Endodermal cell (in vitro differentiated cells): ENCODE measurements at regions not wholly inside any gene's neighbourhood (a gene's known extent, or its start where the extent isn't known, plus 50 kb on each side); places are given as distances from the start of the nearest gene placed in this dataset.

Experiments used
- DNase-seq: peaks from one replicate; pipeline ENCODE4 v3.0.0-alpha.2; 2017
- H3K27ac ChIP-seq: 2 replicates; pipeline ENCODE4 v1.5.1; 2013; ENCODE audit warnings: mild to moderate bottlenecking, low read depth, low read length, moderate library complexity
- H3K27me3 ChIP-seq: 2 replicates; pipeline ENCODE4 v1.6.1; 2013; ENCODE audit warnings: mild to moderate bottlenecking, low read length, moderate library complexity; ENCODE audit not compliant: insufficient read depth, control insufficient read depth, poor library complexity, severe bottlenecking
- H3K36me3 ChIP-seq: 2 replicates; pipeline ENCODE4 v1.7.0; 2013; ENCODE audit warnings: mild to moderate bottlenecking, low read length, moderate library complexity; ENCODE audit not compliant: control insufficient read depth, insufficient read depth
- H3K4me1 ChIP-seq: one replicate; pipeline ENCODE4 v1.7.0; 2013; ENCODE audit warnings: low read length; ENCODE audit not compliant: control insufficient read depth, insufficient read depth
- H3K4me3 ChIP-seq: 2 replicates; pipeline ENCODE4 v1.5.1; 2013; ENCODE audit warnings: mild to moderate bottlenecking, low read length, moderate library complexity
- H3K9ac ChIP-seq: 2 replicates; pipeline ENCODE4 v1.6.1; 2013; ENCODE audit warnings: mild to moderate bottlenecking, low read length, moderate library complexity; ENCODE audit not compliant: poor library complexity, severe bottlenecking; ENCODE audit errors: extremely low read depth
- H3K9me3 ChIP-seq: 2 replicates; pipeline ENCODE4 v1.6.1; 2013; ENCODE audit warnings: mild to moderate bottlenecking, low read length, moderate library complexity; ENCODE audit not compliant: control insufficient read depth
- H3K27ac Mint-ChIP-seq: 2 replicates; pipeline ENCODE4 v1.8.0; 2020; ENCODE audit warnings: mixed read lengths
- H3K27me3 Mint-ChIP-seq: 2 replicates; pipeline ENCODE4 v1.8.0; 2021; ENCODE audit warnings: mild to moderate bottlenecking, mixed read lengths; ENCODE audit not compliant: insufficient read depth
- H3K36me3 Mint-ChIP-seq: 2 replicates; pipeline ENCODE4 v1.8.0; 2020; ENCODE audit warnings: low read depth, mixed read lengths
- H3K4me1 Mint-ChIP-seq: 2 replicates; pipeline ENCODE4 v1.8.0; 2020; ENCODE audit warnings: mixed read lengths
- H3K4me3 Mint-ChIP-seq: 2 replicates; pipeline ENCODE4 v1.8.0; 2020; ENCODE audit warnings: mild to moderate bottlenecking, moderate library complexity, mixed read lengths
- H3K9me3 Mint-ChIP-seq: 2 replicates; pipeline ENCODE4 v1.8.0; 2020; ENCODE audit warnings: mild to moderate bottlenecking, mixed read lengths
- whole genome bisulfite sequencing, 2 experiments: methylation state at CpG; one replicate each; pipeline versions ENCODE4 v1.1.5 to v1.1.7; 2013; ENCODE audit warnings: missing lambda C conversion rate in 2 of 2, mixed read lengths in 1 of 2; ENCODE audit not compliant: insufficient coverage in 1 of 2, insufficient read length in 1 of 2; 5-methylcytosine and 5-hydroxymethylcytosine counted together
- TF ChIP-seq, protein P1 (sequence below): fragments of 200-600 bp; sonication (generic); conservative IDR thresholded peaks from 2 replicates; pipeline ENCODE4 v1.5.0; 2021; ENCODE audit warnings: antibody characterized with exemption, mild to moderate bottlenecking

DNA sequence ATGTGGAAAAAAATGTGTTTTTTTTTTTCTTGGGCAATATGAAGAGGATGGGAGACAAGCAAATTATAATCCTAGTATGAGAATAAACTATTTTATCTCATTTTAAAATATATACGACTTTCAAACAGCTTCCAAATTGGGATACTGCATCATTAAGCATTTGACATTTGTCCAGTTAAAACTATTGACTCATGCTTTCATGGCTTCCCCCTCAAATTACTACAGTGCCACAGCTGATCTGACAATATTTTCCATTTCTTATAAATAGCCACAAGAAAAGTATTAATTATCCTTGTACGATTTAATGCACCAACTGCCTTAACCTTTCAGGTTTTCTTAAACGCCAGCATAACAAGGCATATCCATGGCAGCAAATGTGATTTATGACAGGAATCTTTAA is 1134.8 kb upstream of the ZEB2 start:
- Mint-ChIP-seq H3K4me3 (no peak overlapping the region), H3K36me3 (no peaks in the 10 kb centered on the region), H3K27ac (no peak overlapping the region), H3K4me1 (no peaks in the 10 kb centered on the region), H3K27me3 (no peaks in the 10 kb centered on the region), H3K9me3 (no peaks in the 10 kb centered on the region)
- Histone ChIP-seq H3K4me1 (no peaks in the 10 kb centered on the region), H3K27ac (no peak overlapping the region), H3K9me3 (no peaks in the 10 kb centered on the region), H3K36me3 (no peaks in the 10 kb centered on the region), H3K4me3 (no peak overlapping the region), H3K27me3 (no peaks in the 10 kb centered on the region), H3K9ac (no peak overlapping the region)
- TF ChIP-seq, protein P1, sequence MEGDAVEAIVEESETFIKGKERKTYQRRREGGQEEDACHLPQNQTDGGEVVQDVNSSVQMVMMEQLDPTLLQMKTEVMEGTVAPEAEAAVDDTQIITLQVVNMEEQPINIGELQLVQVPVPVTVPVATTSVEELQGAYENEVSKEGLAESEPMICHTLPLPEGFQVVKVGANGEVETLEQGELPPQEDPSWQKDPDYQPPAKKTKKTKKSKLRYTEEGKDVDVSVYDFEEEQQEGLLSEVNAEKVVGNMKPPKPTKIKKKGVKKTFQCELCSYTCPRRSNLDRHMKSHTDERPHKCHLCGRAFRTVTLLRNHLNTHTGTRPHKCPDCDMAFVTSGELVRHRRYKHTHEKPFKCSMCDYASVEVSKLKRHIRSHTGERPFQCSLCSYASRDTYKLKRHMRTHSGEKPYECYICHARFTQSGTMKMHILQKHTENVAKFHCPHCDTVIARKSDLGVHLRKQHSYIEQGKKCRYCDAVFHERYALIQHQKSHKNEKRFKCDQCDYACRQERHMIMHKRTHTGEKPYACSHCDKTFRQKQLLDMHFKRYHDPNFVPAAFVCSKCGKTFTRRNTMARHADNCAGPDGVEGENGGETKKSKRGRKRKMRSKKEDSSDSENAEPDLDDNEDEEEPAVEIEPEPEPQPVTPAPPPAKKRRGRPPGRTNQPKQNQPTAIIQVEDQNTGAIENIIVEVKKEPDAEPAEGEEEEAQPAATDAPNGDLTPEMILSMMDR = no peak
- 87 to 91% methylated on average over 3 of the region's 3 CpGs for WGBS, 2 experiments
- no peak for DNase-seq

DNA sequence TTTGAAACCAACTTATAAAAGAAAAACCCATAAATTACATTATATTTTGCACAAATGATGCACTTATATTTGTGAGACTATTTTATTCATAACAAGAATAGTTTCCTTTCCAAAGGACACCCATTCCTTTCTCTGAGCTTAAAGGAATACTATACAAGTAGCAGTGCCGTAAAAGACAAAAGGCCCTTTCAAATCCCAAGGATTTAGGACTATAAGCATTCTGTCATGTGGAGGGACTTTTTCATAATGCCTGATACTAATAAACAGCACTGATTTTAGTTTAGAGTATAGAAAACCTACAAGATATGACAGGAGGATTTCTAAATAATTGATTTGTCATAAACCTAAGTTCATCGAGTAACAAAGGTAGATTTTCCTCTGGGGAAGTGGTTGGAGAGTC is 1134.2 kb upstream of the ZEB2 start:
- 95 to 100% methylated on average over 1 to 2 of the region's 2 CpGs for WGBS, 2 experiments
- Histone ChIP-seq H3K27me3 (no peaks in the 10 kb centered on the region), H3K4me1 (no peaks in the 10 kb centered on the region), H3K4me3 (no peak overlapping the region), H3K9me3 (no peaks in the 10 kb centered on the region), H3K27ac (no peak overlapping the region), H3K36me3 (no peaks in the 10 kb centered on the region), H3K9ac (no peak overlapping the region)
- TF ChIP-seq, protein P1 = no peak
- no peaks in the 10 kb centered on the region for H3K36me3 Mint-ChIP-seq
- no peak overlapping the region for H3K4me3 Mint-ChIP-seq
- H3K27ac Mint-ChIP-seq = no peak overlapping the region
- H3K9me3 Mint-ChIP-seq = no peaks in the 10 kb centered on the region
- no peaks in the 10 kb centered on the region for H3K4me1 Mint-ChIP-seq
- no peaks in the 10 kb centered on the region for H3K27me3 Mint-ChIP-seq
- no peak for DNase-seq

DNA sequence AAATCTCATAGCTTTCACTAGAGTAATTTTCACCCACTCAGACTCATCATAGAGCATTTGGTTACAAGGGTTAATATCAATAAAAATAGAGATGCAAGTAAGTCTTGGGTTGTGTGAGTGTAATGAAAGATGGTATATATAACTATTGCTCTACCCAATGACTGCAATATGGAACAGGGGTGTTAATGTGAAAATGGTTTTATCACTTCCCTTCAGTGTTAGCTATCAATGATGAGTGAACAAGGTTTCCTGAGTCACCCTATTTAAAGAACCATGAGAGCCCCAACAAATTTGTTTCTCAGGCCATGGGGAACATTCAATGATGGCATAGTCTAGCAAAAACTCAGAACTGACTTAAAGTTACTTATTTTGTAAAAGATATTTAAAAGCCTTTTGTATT is 1133.6 kb upstream of the ZEB2 start:
- H3K27ac ChIP-seq = no peak overlapping the region
- no peaks in the 10 kb centered on the region for H3K27me3 Mint-ChIP-seq
- no peaks in the 10 kb centered on the region for H3K4me1 ChIP-seq
- H3K9me3 Mint-ChIP-seq = no peaks in the 10 kb centered on the region
- H3K9me3 ChIP-seq = no peaks in the 10 kb centered on the region
- H3K27ac Mint-ChIP-seq = no peak overlapping the region
- no peak overlapping the region for H3K4me3 ChIP-seq
- H3K27me3 ChIP-seq = no peaks in the 10 kb centered on the region
- no peaks in the 10 kb centered on the region for H3K4me1 Mint-ChIP-seq
- no peaks in the 10 kb centered on the region for H3K36me3 Mint-ChIP-seq
- no peaks in the 10 kb centered on the region for H3K36me3 ChIP-seq
- TF ChIP-seq, protein P1 = no peak
- H3K9ac ChIP-seq = no peak overlapping the region
- DNase-seq = no peak
- no peak overlapping the region for H3K4me3 Mint-ChIP-seq
